Pancreas (tissue), 10 donors: ENCODE measurements at regions not wholly inside any gene's neighbourhood (a gene's known extent, or its start where the extent isn't known, plus 50 kb on each side); places are given as distances from the start of the nearest gene placed in this dataset.

ENCODE experiments used
- ATAC-seq, 4 donors: fragments of 200-7000 bp; cut with Tn5 transposase; one replicate each; pipeline versions ENCODE4 v1.8.0 to v1.9.1; 2020; ENCODE audit warnings: mild to moderate bottlenecking in 4 of 4, moderate library complexity in 4 of 4
- DNase-seq, 6 donors: peaks; one replicate each; pipeline ENCODE4 v3.0.0-alpha.2; 2020
- FAIRE-seq: peaks from 2 replicates; lab custom pipeline; 2012; peaks lifted over from hg19 to GRCh38; lab: Jason Lieb, UNC
- H3K27ac ChIP-seq, 4 donors: fragments of 200-600 bp; sonication (generic); 1 replicate in 3 of 4; 2 replicates in 1 of 4; pipeline versions ENCODE4 v1.5.0 to v1.8.0; 2020
- H3K27me3 ChIP-seq, 4 donors: fragments of 200-600 bp; one replicate each; pipeline ENCODE4 v1.8.0; 2021
- H3K36me3 ChIP-seq, 3 donors: fragments of 200-600 bp; sonication (generic) in 1 of 3; one replicate each; pipeline versions ENCODE4 v1.5.0 to v1.8.0; 2020 to 2021
- H3K4me1 ChIP-seq, 3 donors: fragments of 200-600 bp; one replicate each; pipeline ENCODE4 v1.8.0; 2021
- H3K4me3 ChIP-seq, 4 donors: fragments of 200-600 bp; sonication (generic) in 2 of 4; one replicate each; pipeline versions ENCODE4 v1.5.0 to v1.8.0; 2020 to 2021
- H3K9me3 ChIP-seq, 4 donors: fragments of 200-600 bp; one replicate each; pipeline ENCODE4 v1.8.0; 2021
- WGBS, 2 donors: extraction: QIAGEN DNeasy Blood & Tissue Kit; methylation state at CpG; one replicate each; pipeline ENCODE4 v1.1.7; 2013; 5-methylcytosine and 5-hydroxymethylcytosine counted together
- intact Hi-C, 3 donors: fragments of 100-400 bp; cut with DNase I; formaldehyde crosslinking; loops; one replicate each; pipeline versions ENCODE4 v1.11.1 to v1.14.2; 2022
- TF ChIP-seq, protein P1 (sequence below), 4 donors: fragments of 200-600 bp; sonication (generic) in 3 of 4; IDR thresholded peaks; one replicate each; pipeline versions ENCODE4 v1.5.0 to v1.8.0; 2021; ENCODE audit warnings: antibody characterized with exemption in 4 of 4
- donor health status: healthy with polysubstance abuse.
- donor health status: DM: no; HTN: no; CAD: no; lungs with moderate emphysema.
- donor health status: DM: no; HTN: no; CAD: no.
- donor health status: control.
- donor health status: control.
- donor health status: Bipolar disorder and iron deficiency.
- donor health status: DM: yes; HTN: yes; CAD: no.
- donor health status: DM: no; HTN: no; CAD: no.
- donor health status: DM: no; HTN: no; CAD: no.
- donor health status: DM: yes; HTN: yes; CAD: no.

DNA sequence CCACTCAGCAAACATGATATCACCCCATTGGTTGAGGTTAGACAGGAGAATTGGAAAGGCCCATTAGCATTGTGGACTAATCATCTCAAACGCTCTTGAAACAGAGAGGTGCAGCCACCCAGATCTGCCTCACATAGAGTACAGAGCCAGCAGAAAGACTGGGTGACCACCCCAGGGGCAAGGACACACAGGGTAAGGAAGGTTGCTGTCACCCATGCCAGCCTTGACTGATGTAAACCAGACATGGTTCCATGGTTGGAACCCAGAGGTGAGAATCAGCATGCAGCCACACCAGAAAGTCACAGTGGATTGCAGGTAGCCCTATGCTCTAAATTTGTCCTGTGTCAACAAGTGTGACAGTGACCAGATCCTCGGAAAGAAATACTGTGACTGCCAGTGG is 1268.8 kb downstream of the EFNB2 start:
- no peaks in the 10 kb centered on the region for H3K4me1 ChIP-seq
- FAIRE-seq, result no peak
- no peak for DNase-seq
- intact Hi-C loops, result no loop called here
- no peak overlapping the region for H3K27ac ChIP-seq
- TF ChIP-seq, protein P1, sequence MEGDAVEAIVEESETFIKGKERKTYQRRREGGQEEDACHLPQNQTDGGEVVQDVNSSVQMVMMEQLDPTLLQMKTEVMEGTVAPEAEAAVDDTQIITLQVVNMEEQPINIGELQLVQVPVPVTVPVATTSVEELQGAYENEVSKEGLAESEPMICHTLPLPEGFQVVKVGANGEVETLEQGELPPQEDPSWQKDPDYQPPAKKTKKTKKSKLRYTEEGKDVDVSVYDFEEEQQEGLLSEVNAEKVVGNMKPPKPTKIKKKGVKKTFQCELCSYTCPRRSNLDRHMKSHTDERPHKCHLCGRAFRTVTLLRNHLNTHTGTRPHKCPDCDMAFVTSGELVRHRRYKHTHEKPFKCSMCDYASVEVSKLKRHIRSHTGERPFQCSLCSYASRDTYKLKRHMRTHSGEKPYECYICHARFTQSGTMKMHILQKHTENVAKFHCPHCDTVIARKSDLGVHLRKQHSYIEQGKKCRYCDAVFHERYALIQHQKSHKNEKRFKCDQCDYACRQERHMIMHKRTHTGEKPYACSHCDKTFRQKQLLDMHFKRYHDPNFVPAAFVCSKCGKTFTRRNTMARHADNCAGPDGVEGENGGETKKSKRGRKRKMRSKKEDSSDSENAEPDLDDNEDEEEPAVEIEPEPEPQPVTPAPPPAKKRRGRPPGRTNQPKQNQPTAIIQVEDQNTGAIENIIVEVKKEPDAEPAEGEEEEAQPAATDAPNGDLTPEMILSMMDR (IDR thresholded peaks at IDR 0.05), result no peak
- WGBS, 2 donors, result 40 to 43% methylated on average over 2 of the region's 2 CpGs
- no peaks in the 10 kb centered on the region for H3K36me3 ChIP-seq
- ATAC-seq, result no peak
- no peak overlapping the region for H3K4me3 ChIP-seq
- no peaks in the 10 kb centered on the region for H3K9me3 ChIP-seq
- H3K27me3 ChIP-seq, result no peaks in the 10 kb centered on the region

DNA sequence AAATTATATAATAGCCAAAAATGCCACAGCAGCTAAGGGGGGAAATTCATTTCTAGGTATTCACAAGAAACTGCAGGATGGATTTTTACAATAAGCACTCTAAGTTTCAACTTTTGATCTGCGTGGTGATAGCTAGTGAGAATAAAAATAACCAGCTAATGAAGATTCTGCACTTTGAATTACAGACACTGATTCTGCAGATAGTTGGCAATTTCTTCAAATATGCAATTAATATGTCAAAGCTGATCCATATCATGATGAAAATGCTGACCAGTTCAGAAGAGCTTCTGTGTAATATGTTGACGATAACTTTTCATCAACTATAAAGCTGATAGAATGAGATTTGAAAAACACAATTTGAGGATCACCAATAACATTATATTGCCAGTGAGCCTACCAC is 1272.9 kb downstream of the EFNB2 start:
- TF ChIP-seq, protein P1 (IDR thresholded peaks at IDR 0.05), result no peak
- DNase-seq (no peak), FAIRE-seq (no peak), ATAC-seq (no peak)
- Histone ChIP-seq H3K27ac (no peak overlapping the region), H3K4me3 (no peak overlapping the region), H3K9me3 (no peaks in the 10 kb centered on the region), H3K4me1 (no peaks in the 10 kb centered on the region), H3K36me3 (no peaks in the 10 kb centered on the region), H3K27me3 (no peaks in the 10 kb centered on the region)
- intact Hi-C loops, result no loop called here
- WGBS, 2 donors, result 79 to 86% methylated on average over 2 of the region's 2 CpGs

DNA sequence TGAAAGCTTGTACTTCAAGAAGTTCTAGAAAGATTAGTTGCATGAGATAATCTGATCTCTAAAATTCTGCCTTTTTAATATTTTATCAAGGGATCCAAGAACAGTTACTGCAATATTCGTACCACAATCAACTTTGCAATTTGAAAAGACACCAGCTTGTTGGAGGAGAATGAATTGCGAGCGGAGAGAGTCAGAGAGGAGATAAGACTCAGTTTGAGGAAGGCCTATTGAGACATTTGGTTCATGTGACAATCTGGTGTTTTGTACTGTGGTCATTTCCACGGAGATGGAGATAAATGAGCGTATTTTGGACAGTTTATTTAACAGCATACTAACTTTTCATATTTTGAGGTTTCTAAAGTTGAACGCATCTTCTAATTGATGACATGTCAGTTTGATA is 1276.0 kb downstream of the EFNB2 start:
- no peaks in the 10 kb centered on the region for H3K27me3 ChIP-seq
- TF ChIP-seq, protein P1 (IDR thresholded peaks at IDR 0.05), result no peak
- no peak overlapping the region for H3K4me3 ChIP-seq
- no peaks in the 10 kb centered on the region for H3K9me3 ChIP-seq
- no peaks in the 10 kb centered on the region for H3K4me1 ChIP-seq
- no peak for ATAC-seq
- no peak for FAIRE-seq
- H3K27ac ChIP-seq, result no peak overlapping the region
- intact Hi-C loops, result no loop called here
- no peak for DNase-seq
- H3K36me3 ChIP-seq, result no peaks in the 10 kb centered on the region
- WGBS, 2 donors, result 76 to 81% methylated on average over 6 of the region's 6 CpGs

GRCh38 chr13:105255472-105255871 is 1280.0 kb downstream of the EFNB2 start:
- no peaks in the 10 kb centered on the region for H3K27me3 ChIP-seq
- no peak overlapping the region for H3K4me3 ChIP-seq
- no peaks in the 10 kb centered on the region for H3K36me3 ChIP-seq
- H3K27ac ChIP-seq, result no peak overlapping the region
- H3K9me3 ChIP-seq, result no peaks in the 10 kb centered on the region
- TF ChIP-seq, protein P1 (IDR thresholded peaks at IDR 0.05), result no peak
- peaks cover 0 to 5% (median 5%) of the 10 kb centered on the region in 3 donors for H3K4me1 ChIP-seq
- ATAC-seq, result no peak
- WGBS, 2 donors, result 5 to 10% methylated on average over 1 of the region's 1 CpG
- no peak for FAIRE-seq
- intact Hi-C loops, result no loop called here
- DNase-seq, result no peak

DNA sequence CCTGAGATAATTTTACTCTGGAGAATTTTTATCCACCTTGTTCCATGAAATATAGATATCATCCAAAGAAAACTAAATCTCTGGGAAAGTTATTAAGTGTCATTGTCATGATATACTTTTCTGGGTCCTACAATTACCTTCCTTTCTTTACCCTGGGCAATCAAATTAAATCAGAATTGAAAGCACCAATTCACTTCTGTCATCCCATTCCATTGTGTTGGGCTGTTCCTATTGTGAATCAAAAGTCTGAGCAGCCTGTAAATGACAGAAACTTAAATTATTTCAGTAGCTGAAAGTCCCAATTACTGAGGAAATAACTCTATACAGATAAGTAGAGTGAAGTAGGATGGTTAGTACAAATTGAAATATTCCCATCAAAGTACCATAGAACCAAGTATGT is 1284.2 kb downstream of the EFNB2 start:
- TF ChIP-seq, protein P1 (IDR thresholded peaks at IDR 0.05), result no peak
- no peaks in the 10 kb centered on the region for H3K36me3 ChIP-seq
- H3K27me3 ChIP-seq, result no peaks in the 10 kb centered on the region
- H3K4me3 ChIP-seq, result no peak overlapping the region
- intact Hi-C loops, result no loop called here
- ATAC-seq (no peak), DNase-seq (no peak), FAIRE-seq (no peak)
- H3K27ac ChIP-seq, result no peak overlapping the region
- H3K4me1 ChIP-seq, result peaks cover 0 to 7% (median 5%) of the 10 kb centered on the region in 3 donors
- no peaks in the 10 kb centered on the region for H3K9me3 ChIP-seq
